Adrenal gland (tissue), 5 donors: ENCODE measurements at regions not wholly inside any gene's neighbourhood (a gene's known extent, or its start where the extent isn't known, plus 50 kb on each side); places are given as distances from the start of the nearest gene placed in this dataset.

ENCODE experiments used
- POLR2A ChIP-seq, 2 donors: fragments of 450-650 bp; IDR thresholded peaks; one replicate each; pipeline ENCODE4 v1.6.1; 2017; ENCODE audit warnings: antibody characterized with exemption in 2 of 2, mild to moderate bottlenecking in 2 of 2, moderate library complexity in 1 of 2
- TF ChIP-seq, protein P1 (sequence below), 6 experiments: fragments of 450-650 bp in 4 of 6; fragments of 200-600 bp in 2 of 6; sonication (generic) in 1 of 6; IDR thresholded peaks; 1 replicate in 5 of 6; 2 replicates in 1 of 6; pipeline versions ENCODE4 v1.5.1 to v1.8.0; 2016 to 2021; ENCODE audit warnings: antibody characterized with exemption in 6 of 6, mild to moderate bottlenecking in 2 of 6, moderate library complexity in 1 of 6
- donor health status: DM: no; HTN: no; CAD: no.

GRCh38 chr2:52495816-52496215 is 1271.8 kb upstream of the CHAC2 start:
- TF ChIP-seq, protein P1, sequence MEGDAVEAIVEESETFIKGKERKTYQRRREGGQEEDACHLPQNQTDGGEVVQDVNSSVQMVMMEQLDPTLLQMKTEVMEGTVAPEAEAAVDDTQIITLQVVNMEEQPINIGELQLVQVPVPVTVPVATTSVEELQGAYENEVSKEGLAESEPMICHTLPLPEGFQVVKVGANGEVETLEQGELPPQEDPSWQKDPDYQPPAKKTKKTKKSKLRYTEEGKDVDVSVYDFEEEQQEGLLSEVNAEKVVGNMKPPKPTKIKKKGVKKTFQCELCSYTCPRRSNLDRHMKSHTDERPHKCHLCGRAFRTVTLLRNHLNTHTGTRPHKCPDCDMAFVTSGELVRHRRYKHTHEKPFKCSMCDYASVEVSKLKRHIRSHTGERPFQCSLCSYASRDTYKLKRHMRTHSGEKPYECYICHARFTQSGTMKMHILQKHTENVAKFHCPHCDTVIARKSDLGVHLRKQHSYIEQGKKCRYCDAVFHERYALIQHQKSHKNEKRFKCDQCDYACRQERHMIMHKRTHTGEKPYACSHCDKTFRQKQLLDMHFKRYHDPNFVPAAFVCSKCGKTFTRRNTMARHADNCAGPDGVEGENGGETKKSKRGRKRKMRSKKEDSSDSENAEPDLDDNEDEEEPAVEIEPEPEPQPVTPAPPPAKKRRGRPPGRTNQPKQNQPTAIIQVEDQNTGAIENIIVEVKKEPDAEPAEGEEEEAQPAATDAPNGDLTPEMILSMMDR (IDR thresholded peaks at IDR 0.05): no peak
- no peak for TF ChIP-seq POLR2A (IDR thresholded peaks at IDR 0.05)
